ENCODE measurements at regions not wholly inside any gene's neighbourhood (a gene's known extent, or its start where the extent isn't known, plus 50 kb on each side); places are given as distances from the start of the nearest gene placed in this dataset.

GRCh38 chr1:84062496-84062895 lies 63.6 kb upstream of the TTLL7 start:
- TF ChIP-seq POLR2A (IDR thresholded peaks at IDR 0.05) (no peak), CTCF (IDR thresholded peaks at IDR 0.05) (no peak)
